Stimulated activated CD8-positive, alpha-beta memory T cell treated with anti-CD3 and anti-CD28 coated beads, Interleukin-12 subunit alpha, Interleukin-12 subunit beta, amount 100 ng/mL, for 1 hour (primary cell): ENCODE measurements at regions not wholly inside any gene's neighbourhood (a gene's known extent, or its start where the extent isn't known, plus 50 kb on each side); places are given as distances from the start of the nearest gene placed in this dataset.

Source experiments
- DNase-seq: peaks from one replicate; pipeline ENCODE4 v3.0.0-alpha.2; 2020; ENCODE audit warnings: low read depth

- DNase-seq = no peak
These were observed 50.2 kb upstream of the AKR1E2 start for GRCh38 chr10:4775808-4776207.

GRCh38 chr10:4772202-4772570 is 53.8 kb upstream of the AKR1E2 start:
- no peak for DNase-seq

- no peak for DNase-seq
These were observed 54.3 kb upstream of the AKR1E2 start for GRCh38 chr10:4771554-4772201.

- DNase-seq = no peak
These were observed 55.0 kb upstream of the AKR1E2 start for GRCh38 chr10:4770801-4771553.

GRCh38 chr10:4768416-4768815 is 57.6 kb upstream of the AKR1E2 start:
- no peak for DNase-seq

- no peak for DNase-seq
These were observed 58.8 kb upstream of the AKR1E2 start for GRCh38 chr10:4767033-4767814.

GRCh38 chr10:4766454-4766853 is 59.6 kb upstream of the AKR1E2 start:
- no peak for DNase-seq

- no peak for DNase-seq
These were observed 60.6 kb upstream of the AKR1E2 start for GRCh38 chr10:4765428-4765827.

- DNase-seq = no peak
These were observed 62.0 kb upstream of the AKR1E2 start for GRCh38 chr10:4763960-4764428.

- DNase-seq = no peak
These were observed 62.5 kb upstream of the AKR1E2 start for GRCh38 chr10:4763513-4763912.

- no peak for DNase-seq
These were observed 67.8 kb upstream of the AKR1E2 start for GRCh38 chr10:4758256-4758655.

- no peak for DNase-seq
These were observed 70.6 kb upstream of the AKR1E2 start for GRCh38 chr10:4755286-4755989.

GRCh38 chr10:4754143-4754542 is 71.9 kb upstream of the AKR1E2 start:
- DNase-seq = no peak

- no peak for DNase-seq
These were observed 74.8 kb upstream of the AKR1E2 start for GRCh38 chr10:4751211-4751610.

- DNase-seq = no peak
These were observed 76.8 kb upstream of the AKR1E2 start for GRCh38 chr10:4749271-4749574.

- DNase-seq = no peak
These were observed 77.3 kb upstream of the AKR1E2 start for GRCh38 chr10:4748491-4749270.

- DNase-seq = no peak
These were observed 83.8 kb upstream of the AKR1E2 start for GRCh38 chr10:4742217-4742616.

- DNase-seq = no peak
These were observed 85.5 kb upstream of the AKR1E2 start for GRCh38 chr10:4740471-4740870.

- DNase-seq = no peak
These were observed 89.4 kb upstream of the AKR1E2 start for GRCh38 chr10:4736608-4737007.

- no peak for DNase-seq
These were observed 89.8 kb upstream of the AKR1E2 start for GRCh38 chr10:4736183-4736582.

GRCh38 chr10:4733843-4734224 is 92.2 kb upstream of the AKR1E2 start:
- no peak for DNase-seq
